Ishikawa (cell line): ENCODE measurements at regions not wholly inside any gene's neighbourhood (a gene's known extent, or its start where the extent isn't known, plus 50 kb on each side); places are given as distances from the start of the nearest gene placed in this dataset.

Experiments used
- CEBPB ChIP-seq: IDR thresholded peaks from 2 replicates; pipeline ENCODE4 v1.6.1; 2012
- CREB1 ChIP-seq: IDR thresholded peaks from 2 replicates; pipeline ENCODE4 v1.6.1; 2012; ENCODE audit warnings: low read depth
- EP300 ChIP-seq: IDR thresholded peaks from 2 replicates; pipeline ENCODE4 v1.6.1; 2012; ENCODE audit warnings: borderline replicate concordance
- FOXM1 ChIP-seq: IDR thresholded peaks from 2 replicates; pipeline ENCODE4 v1.6.1; 2012; ENCODE audit warnings: low read depth, borderline replicate concordance
- NFIC ChIP-seq: IDR thresholded peaks from 2 replicates; pipeline ENCODE4 v1.6.1; 2012
- RAD21 ChIP-seq: IDR thresholded peaks from 2 replicates; pipeline ENCODE4 v1.6.1; 2012; ENCODE audit warnings: low read depth
- TF ChIP-seq, protein P1 (sequence below): IDR thresholded peaks from 2 replicates; pipeline ENCODE4 v1.6.1; 2012

DNA sequence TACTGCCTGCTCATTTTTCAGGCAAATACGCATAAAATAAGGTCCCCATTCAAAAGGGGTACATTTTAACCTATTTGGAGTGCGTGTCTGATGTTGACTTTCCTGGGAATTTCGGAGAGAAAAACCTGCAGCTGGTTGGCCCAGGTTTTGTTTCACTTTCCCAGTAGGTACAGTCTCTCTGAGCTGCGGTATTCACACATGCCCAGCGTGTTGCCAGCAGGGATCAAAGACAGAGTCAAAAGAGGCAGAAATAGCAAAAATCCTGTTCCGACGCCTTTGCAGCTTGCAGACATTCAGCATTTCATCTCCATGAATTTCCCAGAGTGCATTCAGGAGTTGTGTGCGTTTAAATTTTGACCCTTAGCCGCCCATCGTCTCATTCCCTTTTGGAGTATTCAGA lies 855.4 kb upstream of the CELF4 start:
- TF ChIP-seq CREB1 (no peak), FOXM1 (no peak), EP300 (no peak), NFIC (no peak), RAD21 (no peak), CEBPB (no peak)
- TF ChIP-seq, protein P1, sequence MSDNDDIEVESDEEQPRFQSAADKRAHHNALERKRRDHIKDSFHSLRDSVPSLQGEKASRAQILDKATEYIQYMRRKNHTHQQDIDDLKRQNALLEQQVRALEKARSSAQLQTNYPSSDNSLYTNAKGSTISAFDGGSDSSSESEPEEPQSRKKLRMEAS, result no peak
